Mesodermal cell (in vitro differentiated cells): ENCODE measurements at regions not wholly inside any gene's neighbourhood (a gene's known extent, or its start where the extent isn't known, plus 50 kb on each side); places are given as distances from the start of the nearest gene placed in this dataset.

Experiments used
- H3K27ac ChIP-seq: 2 replicates; pipeline ENCODE4 v1.7.0; 2013; ENCODE audit warnings: mild to moderate bottlenecking, low read depth, low read length, moderate library complexity; ENCODE audit not compliant: severe bottlenecking
- H3K36me3 ChIP-seq: 2 replicates; pipeline ENCODE4 v1.7.1; 2013; ENCODE audit warnings: mild to moderate bottlenecking, low read length, moderate library complexity; ENCODE audit not compliant: control insufficient read depth, insufficient read depth
- H3K4me1 ChIP-seq: one replicate; pipeline ENCODE4 v1.7.1; 2013; ENCODE audit warnings: mild to moderate bottlenecking, low read length; ENCODE audit not compliant: insufficient read depth, control insufficient read depth, poor library complexity, severe bottlenecking
- H3K4me3 ChIP-seq: 2 replicates; pipeline ENCODE4 v1.7.0; 2013; ENCODE audit warnings: low read length, control low read depth, mild to moderate bottlenecking; ENCODE audit not compliant: insufficient read depth, poor library complexity, severe bottlenecking; ENCODE audit errors: extremely low read depth
- H3K9me3 ChIP-seq: 2 replicates; pipeline ENCODE4 v1.7.1; 2013; ENCODE audit warnings: mild to moderate bottlenecking, low read length, moderate library complexity; ENCODE audit not compliant: control insufficient read depth
- WGBS, 2 experiments: methylation state at CpG; one replicate each; pipeline ENCODE4 v1.1.5; 2013; ENCODE audit warnings: missing lambda C conversion rate in 2 of 2; ENCODE audit not compliant: insufficient coverage in 2 of 2; 5-methylcytosine and 5-hydroxymethylcytosine counted together

DNA sequence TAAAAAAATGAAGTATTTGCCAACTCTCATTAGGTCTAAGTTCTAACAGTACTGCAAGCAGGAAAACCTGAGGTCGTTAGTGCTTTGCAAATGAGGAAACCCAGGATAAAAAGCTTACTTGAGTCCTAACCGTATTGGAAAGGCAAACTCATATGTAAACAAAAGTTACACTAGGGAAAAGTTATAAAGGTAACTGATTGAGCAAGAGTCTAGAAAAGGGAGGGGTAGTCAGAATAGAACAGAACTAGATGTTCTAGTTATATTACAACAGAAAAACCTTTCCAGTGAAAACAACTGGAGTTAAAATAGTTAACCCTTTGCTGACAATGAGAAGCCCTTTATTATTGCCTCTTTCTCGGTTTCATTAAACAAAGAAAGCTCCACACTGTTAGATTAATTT, 66.4 kb upstream of the MAOA start:
- H3K36me3 ChIP-seq, result no peaks in the 10 kb centered on the region
- WGBS, 2 experiments, result no CpG with 5 or more reads among the region's 3 CpGs
- no peak overlapping the region for H3K27ac ChIP-seq
- H3K4me1 ChIP-seq, result no peaks in the 10 kb centered on the region
- H3K9me3 ChIP-seq, result no peaks in the 10 kb centered on the region
- H3K4me3 ChIP-seq, result no peak overlapping the region

DNA sequence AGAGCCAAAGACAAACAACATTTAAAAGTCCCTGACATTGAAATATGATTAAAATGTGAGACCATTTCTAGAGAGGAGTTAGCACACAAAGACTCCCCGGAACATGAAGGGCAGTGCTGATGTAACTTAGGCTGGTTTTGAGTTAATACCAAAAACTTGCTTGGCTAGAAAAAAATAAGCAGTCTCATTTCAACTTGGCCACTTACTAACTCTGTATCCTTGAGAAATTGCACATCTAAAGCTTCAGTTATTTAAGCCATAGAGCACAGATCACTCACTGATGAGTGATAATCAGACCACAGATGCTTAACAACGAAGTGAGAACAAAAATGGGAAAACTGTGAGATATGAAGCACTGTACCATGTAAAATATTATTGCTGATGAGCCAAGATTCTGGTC, 65.9 kb upstream of the MAOA start:
- Histone ChIP-seq H3K27ac (no peak overlapping the region), H3K4me1 (no peaks in the 10 kb centered on the region)
- 100% methylated on average over 1 of the region's 2 CpGs; no CpG with 5 or more reads in 1 of the 2 experiments for WGBS, 2 experiments

DNA sequence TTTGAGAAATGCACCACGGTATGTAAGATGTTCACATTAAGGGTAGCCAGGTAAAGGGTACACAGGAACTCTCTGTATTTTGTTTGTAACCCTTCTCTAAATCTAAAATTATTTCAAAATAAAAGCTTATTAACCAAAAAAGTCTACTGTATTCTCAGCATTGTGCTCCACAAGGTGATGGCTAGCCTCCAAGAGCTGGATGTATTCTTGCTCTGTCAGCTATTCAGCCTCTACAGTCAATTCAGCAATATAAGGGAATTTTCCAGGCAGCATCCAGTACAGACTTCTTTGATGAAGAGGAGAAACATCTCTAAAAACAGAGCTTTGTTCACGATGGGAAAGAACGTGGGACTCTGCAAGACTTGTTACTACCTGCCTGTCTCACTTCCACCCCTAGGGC, 63.5 kb upstream of the MAOA start:
- no peaks in the 10 kb centered on the region for H3K36me3 ChIP-seq
- H3K4me1 ChIP-seq, result no peaks in the 10 kb centered on the region
- no peaks in the 10 kb centered on the region for H3K9me3 ChIP-seq
- WGBS, 2 experiments, result 94% methylated on average over 2 of the region's 3 CpGs; no CpG with 5 or more reads in 1 of the 2 experiments
- H3K27ac ChIP-seq, result no peak overlapping the region
- no peak overlapping the region for H3K4me3 ChIP-seq

More for the DNA sequence above, 65.9 kb upstream of the MAOA start:
- Histone ChIP-seq H3K36me3 (no peaks in the 10 kb centered on the region), H3K4me3 (no peak overlapping the region), H3K9me3 (no peaks in the 10 kb centered on the region)

DNA sequence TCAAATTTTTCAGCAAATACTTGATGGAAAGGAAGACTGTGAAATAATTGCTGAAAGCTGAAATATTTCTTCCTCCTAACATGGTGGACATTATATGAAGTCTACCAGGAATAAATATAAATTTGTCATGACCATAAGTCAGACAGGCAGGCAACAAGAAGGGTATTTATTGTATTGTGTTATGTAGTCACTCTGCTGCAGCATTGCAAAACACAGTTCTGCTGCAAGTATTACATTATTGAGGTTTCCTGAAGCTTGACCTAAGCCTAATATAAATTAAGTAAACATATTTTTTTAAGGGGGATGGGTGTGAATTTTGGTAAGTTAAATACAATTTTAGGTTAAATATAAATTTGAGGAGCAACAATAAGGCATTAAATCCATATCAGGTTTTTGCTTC, 60.2 kb upstream of the MAOA start:
- Histone ChIP-seq H3K4me1 (no peaks in the 10 kb centered on the region), H3K9me3 (no peaks in the 10 kb centered on the region), H3K4me3 (no peak overlapping the region), H3K27ac (no peak overlapping the region), H3K36me3 (no peaks in the 10 kb centered on the region)

DNA sequence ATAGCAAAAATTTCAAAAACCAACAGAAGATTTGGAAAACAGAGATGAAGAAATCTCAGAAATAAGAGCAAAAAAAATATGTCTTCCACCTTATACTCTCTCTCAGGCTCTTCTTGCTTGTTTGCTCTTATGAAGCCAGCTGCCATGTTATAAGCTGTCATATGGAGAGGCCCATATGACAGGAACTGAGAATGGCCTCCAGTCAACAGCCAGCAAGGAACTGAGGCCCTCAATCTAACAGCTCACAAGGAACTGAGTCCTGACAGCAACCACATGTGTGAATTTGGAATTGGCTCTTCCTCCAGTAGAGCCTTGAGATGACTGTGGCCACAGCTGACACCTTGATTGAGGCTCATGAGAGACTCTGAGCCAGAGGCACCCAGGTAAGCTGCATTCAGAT, 51.3 kb upstream of the MAOA start:
- Histone ChIP-seq H3K4me3 (no peak overlapping the region), H3K9me3 (no peaks in the 10 kb centered on the region), H3K36me3 (no peaks in the 10 kb centered on the region), H3K4me1 (no peaks in the 10 kb centered on the region), H3K27ac (no peak overlapping the region)

DNA sequence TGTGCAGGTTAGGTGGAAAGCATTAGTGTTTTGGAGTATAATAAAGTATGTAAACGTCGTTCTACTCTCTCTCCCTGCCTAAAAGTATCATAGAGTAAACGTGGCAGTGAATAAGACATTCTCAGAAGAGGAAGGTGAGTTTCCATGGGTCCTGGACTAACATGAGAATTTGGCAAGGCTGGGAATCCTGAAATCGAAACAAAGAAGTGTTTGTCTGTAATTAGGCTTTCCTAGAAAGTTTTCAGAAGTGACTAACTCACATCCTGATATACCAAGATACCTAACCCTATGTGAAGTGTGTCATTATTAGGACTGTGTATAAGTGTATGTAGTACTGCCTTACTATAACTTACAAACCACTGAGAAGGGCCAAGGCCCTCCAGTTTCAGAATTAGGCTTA, 50.7 kb upstream of the MAOA start:
- Histone ChIP-seq H3K4me1 (no peaks in the 10 kb centered on the region), H3K36me3 (no peaks in the 10 kb centered on the region), H3K4me3 (no peak overlapping the region), H3K27ac (no peak overlapping the region), H3K9me3 (no peaks in the 10 kb centered on the region)
- WGBS, 2 experiments, result no CpG with 5 or more reads among the region's 4 CpGs
